GM12878 (cell line): ENCODE measurements at regions not wholly inside any gene's neighbourhood (a gene's known extent, or its start where the extent isn't known, plus 50 kb on each side); places are given as distances from the start of the nearest gene placed in this dataset.

Experiments used
- ATAC-seq: fragments of 200-7000 bp; cut with Tn5 transposase; 3 replicates; pipeline ENCODE4 v1.9.1; 2020; ENCODE audit warnings: mild to moderate bottlenecking, moderate library complexity
- BruUV-seq: library from RNA; stranded (reverse); fragments of 400-500 nt; replicated peaks from 2 replicates; lab custom pipeline; 2021; lab: Mats Ljungman, UMichigan
- CTCF ChIA-PET: fragments of 300-600 bp; sonication (Branson Sonifier 250); formaldehyde crosslinking; extraction: SDS; loops from one replicate; lab custom pipeline; 2021; ENCODE audit warnings: inconsistent platforms; lab: Yijun Ruan, JAX
- POLR2A ChIA-PET: fragments of 350-600 bp; formaldehyde crosslinking; extraction: SDS; loops from one replicate; lab custom pipeline; 2021; ENCODE audit warnings: inconsistent platforms; lab: Charles Lee
- RAD21 ChIA-PET: fragments of 300-600 bp; sonication (Branson Sonifier 250); formaldehyde crosslinking; loops from one replicate; lab custom pipeline; 2023; ENCODE audit warnings: antibody characterized with exemption; ENCODE audit not compliant: unreplicated experiment; lab: Charles Lee
- SMC1A ChIA-PET: fragments of 300-600 bp; sonication (Branson Sonifier 250); formaldehyde crosslinking; loops from one replicate; lab custom pipeline; 2023; ENCODE audit not compliant: unreplicated experiment, uncharacterized antibody; lab: Charles Lee
- DNase-seq: peaks from one replicate; pipeline ENCODE4 v3.0.0-alpha.2; 2011; ENCODE audit warnings: low read depth, low spot score
- FAIRE-seq: peaks from 3 replicates; lab custom pipeline; 2011; peaks lifted over from hg19 to GRCh38; lab: Jason Lieb, UNC
- H2AFZ ChIP-seq: 2 replicates; pipeline ENCODE4 v1.6.0; 2011; ENCODE audit warnings: low read depth, low read length, control low read depth; ENCODE audit not compliant: control insufficient read depth
- H3K27ac ChIP-seq: 2 replicates; pipeline ENCODE4 v1.5.1; 2011; ENCODE audit warnings: control low read depth; ENCODE audit not compliant: control insufficient read depth, insufficient read depth
- H3K27me3 ChIP-seq, 2 experiments: replicated peaks in 1 of 2; 2 replicates each; pipeline versions ENCODE4 v1.6.0 to v1.6.1; 2011; ENCODE audit warnings: low read length in 1 of 2; ENCODE audit not compliant: control insufficient read depth in 2 of 2, insufficient read depth in 2 of 2
- H3K36me3 ChIP-seq, 2 experiments: 2 replicates each; pipeline ENCODE4 v1.5.1; 2011; ENCODE audit warnings: low read length in 1 of 2; ENCODE audit not compliant: control insufficient read depth in 2 of 2, insufficient read depth in 2 of 2
- H3K4me1 ChIP-seq: 2 replicates; pipeline ENCODE4 v1.6.1; 2011; ENCODE audit warnings: mild to moderate bottlenecking, low read length, moderate library complexity, mixed read lengths; ENCODE audit not compliant: control insufficient read depth, insufficient read depth
- H3K4me2 ChIP-seq: 2 replicates; pipeline ENCODE4 v1.6.0; 2011; ENCODE audit warnings: control low read depth; ENCODE audit not compliant: control insufficient read depth, insufficient read depth
- H3K4me3 ChIP-seq: fragments of 200-600 bp; sonication (generic); 2 replicates; pipeline ENCODE4 v1.5.1; 2016
- H3K79me2 ChIP-seq: 2 replicates; pipeline ENCODE4 v1.6.0; 2011; ENCODE audit warnings: low read length; ENCODE audit not compliant: control insufficient read depth, insufficient read depth
- H3K9ac ChIP-seq: 2 replicates; pipeline ENCODE4 v1.8.0; 2011; ENCODE audit warnings: low read length, control low read depth, mixed read lengths; ENCODE audit not compliant: control insufficient read depth, insufficient read depth
- H3K9me3 ChIP-seq: replicated peaks from 3 replicates; pipeline ENCODE4 v1.5.1; 2011; ENCODE audit warnings: mild to moderate bottlenecking, low read length; ENCODE audit not compliant: control insufficient read depth, insufficient read depth
- H4K20me1 ChIP-seq: 2 replicates; pipeline ENCODE4 v1.6.0; 2011; ENCODE audit not compliant: control insufficient read depth, insufficient read depth
- BRCA1 ChIP-seq: IDR thresholded peaks from 2 replicates; pipeline ENCODE4 v1.6.1; 2011; ENCODE audit warnings: low read depth, low read length, improper control_type of control experiment
- CBX3 ChIP-seq: fragments of 200-600 bp; sonication (generic); IDR thresholded peaks from 2 replicates; pipeline ENCODE4 v1.6.1; 2016; ENCODE audit warnings: low read depth, borderline replicate concordance
- IKZF1 ChIP-seq: fragments of 450-650 bp; conservative IDR thresholded peaks from 2 replicates; pipeline ENCODE4 v1.6.1; 2017; ENCODE audit warnings: antibody characterized with exemption, mild to moderate bottlenecking
- NFXL1 ChIP-seq: fragments of 450-650 bp; IDR thresholded peaks from 2 replicates; pipeline ENCODE4 v1.6.1; 2017; ENCODE audit warnings: antibody characterized with exemption, mild to moderate bottlenecking, borderline replicate concordance
- NFYA ChIP-seq: IDR thresholded peaks from 2 replicates; pipeline ENCODE4 v1.6.1; 2011; ENCODE audit warnings: low read depth, mild to moderate bottlenecking, low read length, improper control_type of control experiment, borderline replicate concordance
- NR2C2 ChIP-seq: IDR thresholded peaks from 2 replicates; pipeline ENCODE4 v1.6.1; 2011; ENCODE audit warnings: borderline replicate concordance, low read depth; ENCODE audit not compliant: control insufficient read depth, insufficient read length
- RFX5 ChIP-seq: IDR thresholded peaks from 2 replicates; pipeline ENCODE4 v1.6.1; 2011; ENCODE audit warnings: low read depth, low read length, improper control_type of control experiment
- STAT1 ChIP-seq: fragments of 450-650 bp; conservative IDR thresholded peaks from 2 replicates; pipeline ENCODE4 v1.6.1; 2014; ENCODE audit warnings: antibody characterized with exemption, mild to moderate bottlenecking
- TCF3 ChIP-seq: IDR thresholded peaks from 2 replicates; pipeline ENCODE4 v1.6.1; 2012; ENCODE audit warnings: low read depth, mild to moderate bottlenecking, low read length, borderline replicate concordance; ENCODE audit not compliant: insufficient read depth
- ZNF24 ChIP-seq: fragments of 450-650 bp; IDR thresholded peaks from 2 replicates; pipeline ENCODE4 v1.6.1; 2017; ENCODE audit warnings: antibody characterized with exemption, mild to moderate bottlenecking
- ZNF622 ChIP-seq: fragments of 450-650 bp; IDR thresholded peaks from 2 replicates; pipeline ENCODE4 v1.6.1; 2017; ENCODE audit warnings: mild to moderate bottlenecking, inconsistent platforms
- WGBS: methylation state at CpG from one replicate; pipeline ENCODE4 v1.1.6; 2016; ENCODE audit warnings: low lambda C conversion rate; ENCODE audit not compliant: insufficient replicate concordance, insufficient coverage; ENCODE audit errors: missing lambda C conversion rate; 5-methylcytosine and 5-hydroxymethylcytosine counted together
- in situ Hi-C: fragments of 300-500 bp; cut with MboI; formaldehyde crosslinking; loops from 9 replicates; pipeline ENCODE4 v1.14.3; 2018; ENCODE audit warnings: mixed read lengths
- intact Hi-C: fragments of 100-400 bp; cut with micrococcal nuclease; formaldehyde crosslinking; loops from one replicate; pipeline ENCODE4 v1.14.2; 2022; ENCODE audit not compliant: unreplicated experiment
- TF ChIP-seq, protein P1 (sequence below): fragments of 450-650 bp; IDR thresholded peaks from 2 replicates; pipeline ENCODE4 v1.6.1; 2017; ENCODE audit warnings: mild to moderate bottlenecking

DNA sequence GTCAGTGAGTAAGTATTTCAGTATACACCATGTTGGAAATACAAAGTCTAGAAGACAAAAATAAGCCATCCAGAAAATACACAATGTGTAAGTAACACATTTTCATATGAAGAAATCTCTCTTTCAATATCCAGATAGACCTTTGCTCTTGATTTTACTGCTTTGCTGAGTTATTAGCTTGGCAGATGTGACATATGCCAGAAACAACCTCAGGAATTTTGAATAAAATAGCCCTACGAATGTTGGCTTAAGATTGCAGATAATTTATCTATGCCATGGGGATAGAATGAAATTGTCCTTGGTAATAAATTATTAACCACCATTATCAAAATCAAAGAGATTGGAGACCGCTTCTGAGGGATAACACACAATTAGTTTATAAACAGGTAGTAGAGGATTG lies 1036.9 kb upstream of the EPHA7 start:
- H2AFZ ChIP-seq, result no peak overlapping the region
- ChIA-PET POLR2A (no interaction called here), CTCF (no interaction called here), RAD21 (no interaction called here), SMC1A (no interaction called here)
- no peaks in the 10 kb centered on the region for H3K9me3 ChIP-seq
- intact Hi-C loops, result no loop called here
- in situ Hi-C loops, result no loop called here
- TF ChIP-seq ZNF622 (no peak), ZNF24 (no peak), NFXL1 (no peak)
- H4K20me1 ChIP-seq, result no peaks in the 10 kb centered on the region
- no peak overlapping the region for H3K27ac ChIP-seq
- ATAC-seq (no peak), FAIRE-seq (no peak), DNase-seq (no peak)
- no peaks in the 10 kb centered on the region for H3K4me1 ChIP-seq
- H3K79me2 ChIP-seq, result no peaks in the 10 kb centered on the region
- no peak overlapping the region for H3K9ac ChIP-seq
- no peak overlapping the region for H3K4me3 ChIP-seq
- no peaks in the 10 kb centered on the region for H3K36me3 ChIP-seq
- no peaks in the 10 kb centered on the region for H3K27me3 ChIP-seq
- no TSS peak for BruUV-seq
- 0% methylated on average over 2 of the region's 2 CpGs for WGBS
- H3K4me2 ChIP-seq, result no peak overlapping the region

DNA sequence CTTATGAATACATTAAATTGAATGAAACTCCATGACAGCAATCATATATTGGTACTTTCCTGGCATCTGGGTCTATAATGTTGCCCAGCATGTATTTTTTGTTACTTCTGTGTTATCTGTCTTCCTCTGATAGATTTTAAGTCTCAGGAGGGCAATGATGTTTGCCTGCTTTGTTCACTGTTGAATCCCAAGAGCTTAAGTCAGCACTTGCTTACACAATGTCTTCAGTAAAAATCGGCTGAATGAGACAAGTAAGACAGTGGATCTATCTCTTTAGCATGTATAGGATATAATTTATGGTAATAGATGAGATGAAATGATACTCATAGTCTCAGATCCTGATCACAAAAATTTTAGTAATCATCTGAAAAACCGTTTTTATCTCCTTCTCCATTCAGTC lies 1034.9 kb upstream of the EPHA7 start:
- H3K36me3 ChIP-seq, result no peaks in the 10 kb centered on the region
- no TSS peak for BruUV-seq
- no peak for FAIRE-seq
- intact Hi-C loops (no loop called here), in situ Hi-C loops (no loop called here)
- no peak overlapping the region for H3K4me2 ChIP-seq
- CTCF ChIA-PET, result no interaction called here
- no peak overlapping the region for H2AFZ ChIP-seq
- no peak overlapping the region for H3K9ac ChIP-seq
- WGBS, result 0% methylated on average over 2 of the region's 2 CpGs
- no peak for DNase-seq
- no peaks in the 10 kb centered on the region for H3K9me3 ChIP-seq
- ATAC-seq, result no peak
- RAD21 ChIA-PET, result no interaction called here
- H4K20me1 ChIP-seq, result no peaks in the 10 kb centered on the region
- TF ChIP-seq TCF3 (no peak), NR2C2 (no peak), IKZF1 (no peak), CBX3 (no peak), STAT1 (no peak), RFX5 (no peak), NFYA (no peak), BRCA1 (no peak)
- TF ChIP-seq, protein P1, sequence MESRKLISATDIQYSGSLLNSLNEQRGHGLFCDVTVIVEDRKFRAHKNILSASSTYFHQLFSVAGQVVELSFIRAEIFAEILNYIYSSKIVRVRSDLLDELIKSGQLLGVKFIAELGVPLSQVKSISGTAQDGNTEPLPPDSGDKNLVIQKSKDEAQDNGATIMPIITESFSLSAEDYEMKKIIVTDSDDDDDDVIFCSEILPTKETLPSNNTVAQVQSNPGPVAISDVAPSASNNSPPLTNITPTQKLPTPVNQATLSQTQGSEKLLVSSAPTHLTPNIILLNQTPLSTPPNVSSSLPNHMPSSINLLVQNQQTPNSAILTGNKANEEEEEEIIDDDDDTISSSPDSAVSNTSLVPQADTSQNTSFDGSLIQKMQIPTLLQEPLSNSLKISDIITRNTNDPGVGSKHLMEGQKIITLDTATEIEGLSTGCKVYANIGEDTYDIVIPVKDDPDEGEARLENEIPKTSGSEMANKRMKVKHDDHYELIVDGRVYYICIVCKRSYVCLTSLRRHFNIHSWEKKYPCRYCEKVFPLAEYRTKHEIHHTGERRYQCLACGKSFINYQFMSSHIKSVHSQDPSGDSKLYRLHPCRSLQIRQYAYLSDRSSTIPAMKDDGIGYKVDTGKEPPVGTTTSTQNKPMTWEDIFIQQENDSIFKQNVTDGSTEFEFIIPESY, result no peak
- no peaks in the 10 kb centered on the region for H3K27me3 ChIP-seq
- no peaks in the 10 kb centered on the region for H3K79me2 ChIP-seq
- POLR2A ChIA-PET, result no interaction called here
- no peak overlapping the region for H3K4me3 ChIP-seq
- SMC1A ChIA-PET, result no interaction called here
- H3K27ac ChIP-seq, result no peak overlapping the region
- H3K4me1 ChIP-seq, result no peaks in the 10 kb centered on the region
